ENCODE measurements at regions not wholly inside any gene's neighbourhood (a gene's known extent, or its start where the extent isn't known, plus 50 kb on each side); places are given as distances from the start of the nearest gene placed in this dataset.

- DNase-seq (no peak), ATAC-seq (ENCODE audit: insufficient read depth, low read depth) (no peak)
- Histone ChIP-seq H3K9me3 (ENCODE audit: insufficient read depth, low read length, severe bottlenecking) (peaks cover 17% of the 10 kb centered on the region), H4K20me1 (ENCODE audit: insufficient read depth, low read length) (no peaks in the 10 kb centered on the region), H3K9ac (ENCODE audit: low read depth, low read length) (no peak overlapping the region), H3K27ac (ENCODE audit: low read length) (no peak overlapping the region), H3K27me3 (ENCODE audit: insufficient read depth, low read length, poor library complexity) (no peaks in the 10 kb centered on the region), H2AFZ (ENCODE audit: low read depth, low read length) (no peak overlapping the region), H3K4me1 (ENCODE audit: insufficient read depth, low read length) (no peaks in the 10 kb centered on the region), H3K4me2 (ENCODE audit: insufficient read depth, low read length) (no peak overlapping the region), H3K4me3 (ENCODE audit: low read depth in 1 of 2, low read length in 2 of 2) (no peak overlapping the region), H3K79me2 (ENCODE audit: insufficient read depth, low read length) (no peaks in the 10 kb centered on the region), H3K36me3 (ENCODE audit: insufficient read depth, low read length) (no peaks in the 10 kb centered on the region)
- no peak for TF ChIP-seq CTCF (IDR thresholded peaks at IDR 0.05; ENCODE audit: borderline replicate concordance, extremely low read depth, low read length, poor library complexity, severe bottlenecking)
- no peak for TF ChIP-seq EZH2 (IDR thresholded peaks at IDR 0.05; ENCODE audit: borderline replicate concordance, low read depth, low read length, severe bottlenecking)
These were observed 340.7 kb downstream of the GALC start for GRCh38 chr14:87652278-87652677.

GRCh38 chr14:87644689-87645088, 348.3 kb downstream of the GALC start:
- H4K20me1 ChIP-seq (ENCODE audit: insufficient read depth, low read length) = no peaks in the 10 kb centered on the region
- H3K27ac ChIP-seq (ENCODE audit: low read length) = no peak overlapping the region
- no peak overlapping the region for H3K4me3 ChIP-seq (ENCODE audit: low read depth in 1 of 2, low read length in 2 of 2)
- no peaks in the 10 kb centered on the region for H3K4me1 ChIP-seq (ENCODE audit: insufficient read depth, low read length)
- ATAC-seq (ENCODE audit: insufficient read depth, low read depth) (no peak), DNase-seq (no peak)
- no peaks in the 10 kb centered on the region for H3K79me2 ChIP-seq (ENCODE audit: insufficient read depth, low read length)
- H3K9ac ChIP-seq (ENCODE audit: low read depth, low read length) = no peak overlapping the region
- TF ChIP-seq EZH2 (IDR thresholded peaks at IDR 0.05; ENCODE audit: borderline replicate concordance, low read depth, low read length, severe bottlenecking) = no peak
- TF ChIP-seq CTCF (IDR thresholded peaks at IDR 0.05; ENCODE audit: borderline replicate concordance, extremely low read depth, low read length, poor library complexity, severe bottlenecking) = no peak
- H3K4me2 ChIP-seq (ENCODE audit: insufficient read depth, low read length) = no peak overlapping the region
- no peaks in the 10 kb centered on the region for H3K36me3 ChIP-seq (ENCODE audit: insufficient read depth, low read length)
- H3K9me3 ChIP-seq (ENCODE audit: insufficient read depth, low read length, severe bottlenecking) = peaks cover 5% of the 10 kb centered on the region
- no peak overlapping the region for H2AFZ ChIP-seq (ENCODE audit: low read depth, low read length)
- H3K27me3 ChIP-seq (ENCODE audit: insufficient read depth, low read length, poor library complexity) = no peaks in the 10 kb centered on the region

- H3K79me2 ChIP-seq (ENCODE audit: insufficient read depth, low read length) = no peaks in the 10 kb centered on the region
- H3K27ac ChIP-seq (ENCODE audit: low read length) = no peak overlapping the region
- DNase-seq (no peak), ATAC-seq (ENCODE audit: insufficient read depth, low read depth) (no peak)
- H3K9me3 ChIP-seq (ENCODE audit: insufficient read depth, low read length, severe bottlenecking) = no peaks in the 10 kb centered on the region
- H3K9ac ChIP-seq (ENCODE audit: low read depth, low read length) = no peak overlapping the region
- no peaks in the 10 kb centered on the region for H4K20me1 ChIP-seq (ENCODE audit: insufficient read depth, low read length)
- H3K4me3 ChIP-seq (ENCODE audit: low read depth in 1 of 2, low read length in 2 of 2) = no peak overlapping the region
- H3K4me1 ChIP-seq (ENCODE audit: insufficient read depth, low read length) = no peaks in the 10 kb centered on the region
- H3K27me3 ChIP-seq (ENCODE audit: insufficient read depth, low read length, poor library complexity) = no peaks in the 10 kb centered on the region
- H3K4me2 ChIP-seq (ENCODE audit: insufficient read depth, low read length) = no peak overlapping the region
- H2AFZ ChIP-seq (ENCODE audit: low read depth, low read length) = no peak overlapping the region
- no peaks in the 10 kb centered on the region for H3K36me3 ChIP-seq (ENCODE audit: insufficient read depth, low read length)
- TF ChIP-seq CTCF (IDR thresholded peaks at IDR 0.05; ENCODE audit: borderline replicate concordance, extremely low read depth, low read length, poor library complexity, severe bottlenecking) (no peak), EZH2 (IDR thresholded peaks at IDR 0.05; ENCODE audit: borderline replicate concordance, low read depth, low read length, severe bottlenecking) (no peak)
These were observed 350.0 kb downstream of the GALC start for GRCh38 chr14:87643005-87643404.

- Histone ChIP-seq H2AFZ (ENCODE audit: low read depth, low read length) (no peak overlapping the region), H3K9me3 (ENCODE audit: insufficient read depth, low read length, severe bottlenecking) (no peaks in the 10 kb centered on the region), H3K79me2 (ENCODE audit: insufficient read depth, low read length) (no peaks in the 10 kb centered on the region), H3K36me3 (ENCODE audit: insufficient read depth, low read length) (no peaks in the 10 kb centered on the region), H3K4me3 (ENCODE audit: low read depth in 1 of 2, low read length in 2 of 2) (no peak overlapping the region), H3K27me3 (ENCODE audit: insufficient read depth, low read length, poor library complexity) (no peaks in the 10 kb centered on the region), H3K4me1 (ENCODE audit: insufficient read depth, low read length) (no peaks in the 10 kb centered on the region), H3K9ac (ENCODE audit: low read depth, low read length) (no peak overlapping the region), H4K20me1 (ENCODE audit: insufficient read depth, low read length) (no peaks in the 10 kb centered on the region), H3K27ac (ENCODE audit: low read length) (no peak overlapping the region), H3K4me2 (ENCODE audit: insufficient read depth, low read length) (no peak overlapping the region)
- no peak for TF ChIP-seq CTCF (IDR thresholded peaks at IDR 0.05; ENCODE audit: borderline replicate concordance, extremely low read depth, low read length, poor library complexity, severe bottlenecking)
- TF ChIP-seq EZH2 (IDR thresholded peaks at IDR 0.05; ENCODE audit: borderline replicate concordance, low read depth, low read length, severe bottlenecking) = no peak
- no peak for ATAC-seq (ENCODE audit: insufficient read depth, low read depth)
- no peak for DNase-seq
These were observed 352.4 kb downstream of the GALC start for GRCh38 chr14:87640553-87640952.
